GM23338 (cell line): ENCODE measurements at regions not wholly inside any gene's neighbourhood (a gene's known extent, or its start where the extent isn't known, plus 50 kb on each side); places are given as distances from the start of the nearest gene placed in this dataset.

Source experiments
- ATAC-seq: fragments of 200-7000 bp; cut with Tn5 transposase; 3 replicates; pipeline ENCODE4 v1.9.1; 2020
- DNase-seq: peaks from one replicate; pipeline ENCODE4 v3.0.0-alpha.2; 2015; ENCODE audit warnings: low spot score
- H2AFZ ChIP-seq: fragments of 200-600 bp; sonication (generic); 2 replicates; pipeline ENCODE4 v1.8.0; 2016; ENCODE audit warnings: antibody characterized with exemption, mild to moderate bottlenecking, moderate library complexity
- H3F3A ChIP-seq: fragments of 200-600 bp; sonication (generic); replicated peaks from 2 replicates; pipeline ENCODE4 v1.8.0; 2017; ENCODE audit warnings: antibody characterized with exemption, mixed run types, low read depth
- H3K27ac ChIP-seq: fragments of 200-600 bp; sonication (generic); 2 replicates; pipeline ENCODE4 v1.6.1; 2016; ENCODE audit warnings: low read depth
- H3K27me3 ChIP-seq: fragments of 200-600 bp; sonication (generic); 2 replicates; pipeline ENCODE4 v1.8.0; 2016; ENCODE audit warnings: mild to moderate bottlenecking, mixed run types, moderate library complexity; ENCODE audit not compliant: insufficient read depth
- H3K36me3 ChIP-seq: fragments of 200-600 bp; sonication (generic); 2 replicates; pipeline ENCODE4 v1.8.0; 2016; ENCODE audit warnings: mild to moderate bottlenecking; ENCODE audit not compliant: insufficient read depth
- H3K4me1 ChIP-seq: fragments of 200-600 bp; sonication (generic); 2 replicates; pipeline ENCODE4 v1.8.0; 2016; ENCODE audit warnings: mild to moderate bottlenecking, moderate library complexity; ENCODE audit not compliant: insufficient read depth
- H3K4me2 ChIP-seq: fragments of 200-600 bp; sonication (generic); 2 replicates; pipeline ENCODE4 v1.7.1; 2017; ENCODE audit warnings: mixed run types
- H3K4me3 ChIP-seq: fragments of 200-600 bp; sonication (generic); 2 replicates; pipeline ENCODE4 v1.6.1; 2016; ENCODE audit warnings: mixed run types
- H3K79me2 ChIP-seq: fragments of 200-600 bp; sonication (generic); replicated peaks from 2 replicates; pipeline ENCODE4 v1.8.0; 2017; ENCODE audit warnings: mild to moderate bottlenecking; ENCODE audit not compliant: insufficient read depth
- H3K9me2 ChIP-seq: fragments of 200-600 bp; sonication (generic); 2 replicates; pipeline ENCODE4 v1.8.0; 2017; ENCODE audit not compliant: insufficient read depth
- H4K20me1 ChIP-seq: fragments of 200-600 bp; sonication (generic); replicated peaks from 2 replicates; pipeline ENCODE4 v1.8.0; 2017; ENCODE audit warnings: mild to moderate bottlenecking; ENCODE audit not compliant: insufficient read depth
- H3K27ac Mint-ChIP-seq: 2 replicates; pipeline ENCODE4 v1.8.0; 2020; ENCODE audit warnings: inconsistent platforms, mild to moderate bottlenecking, moderate library complexity, mixed read lengths
- H3K27me3 Mint-ChIP-seq: 3 replicates; pipeline ENCODE4 v1.8.0; 2022; ENCODE audit warnings: low read depth, mild to moderate bottlenecking, moderate library complexity, mixed read lengths, inconsistent platforms; ENCODE audit not compliant: insufficient read depth, poor library complexity
- H3K36me3 Mint-ChIP-seq: 3 replicates; pipeline ENCODE4 v1.8.0; 2021; ENCODE audit warnings: low read depth, mild to moderate bottlenecking, inconsistent platforms, moderate library complexity, mixed read lengths
- H3K4me1 Mint-ChIP-seq: 3 replicates; pipeline ENCODE4 v1.8.0; 2020; ENCODE audit warnings: mild to moderate bottlenecking, inconsistent platforms, mixed read lengths
- H3K4me3 Mint-ChIP-seq: 3 replicates; pipeline ENCODE4 v1.8.0; 2021; ENCODE audit warnings: moderate library complexity, mild to moderate bottlenecking, inconsistent platforms, mixed read lengths
- H3K9me3 Mint-ChIP-seq: 3 replicates; pipeline ENCODE4 v1.8.0; 2020; ENCODE audit warnings: moderate library complexity, mild to moderate bottlenecking, inconsistent platforms, mixed read lengths
- CREB1 ChIP-seq: fragments of 250-450 bp; sonication (Bioruptor Pico); IDR thresholded peaks from 2 replicates; pipeline ENCODE4 v1.5.0; 2020; ENCODE audit warnings: low read depth, mild to moderate bottlenecking, moderate library complexity
- CTCF ChIP-seq, 2 experiments: fragments of 200-600 bp in 1 of 2; sonication (generic) in 1 of 2; conservative IDR thresholded peaks; 2 replicates each; pipeline versions ENCODE4 v1.5.1 to v1.6.1; 2016 to 2017; ENCODE audit warnings: antibody characterized with exemption in 2 of 2, low read depth in 2 of 2, mild to moderate bottlenecking in 2 of 2, moderate library complexity in 1 of 2
- ETS1 ChIP-seq: IDR thresholded peaks from 2 replicates; pipeline ENCODE4 v1.6.1; 2016; ENCODE audit warnings: antibody characterized with exemption
- EZH2 ChIP-seq: fragments of 200-600 bp; sonication (generic); IDR thresholded peaks from one replicate; pipeline ENCODE4 v1.8.0; 2017; ENCODE audit warnings: antibody characterized with exemption, mild to moderate bottlenecking, low read depth; ENCODE audit not compliant: unreplicated experiment
- EZH2phosphoT487 ChIP-seq: fragments of 200-600 bp; sonication (generic); IDR thresholded peaks from one replicate; pipeline ENCODE4 v1.8.1; 2018; ENCODE audit warnings: antibody characterized with exemption; ENCODE audit not compliant: unreplicated experiment
- JUNB ChIP-seq: IDR thresholded peaks from one replicate; pipeline ENCODE4 v1.6.1; 2016; ENCODE audit warnings: antibody characterized with exemption; ENCODE audit not compliant: unreplicated experiment
- POLR2AphosphoS5 ChIP-seq: IDR thresholded peaks from 2 replicates; pipeline ENCODE4 v1.6.1; 2016; ENCODE audit warnings: antibody characterized with exemption, low read depth
- REST ChIP-seq: IDR thresholded peaks from one replicate; pipeline ENCODE4 v1.6.1; 2018; ENCODE audit warnings: antibody characterized with exemption; ENCODE audit not compliant: unreplicated experiment
- STAT1 ChIP-seq: IDR thresholded peaks from one replicate; pipeline ENCODE4 v1.6.1; 2016; ENCODE audit warnings: antibody characterized with exemption; ENCODE audit not compliant: unreplicated experiment
- ZNF114 ChIP-seq: fragments of 250-450 bp; sonication (Bioruptor Pico); IDR thresholded peaks from 2 replicates; pipeline ENCODE4 v1.5.0; 2020; ENCODE audit warnings: mild to moderate bottlenecking, moderate library complexity
- ZNF331 ChIP-seq: fragments of 250-450 bp; sonication (Bioruptor Pico); IDR thresholded peaks from 2 replicates; pipeline ENCODE4 v1.5.0; 2020; ENCODE audit warnings: low read depth, mild to moderate bottlenecking, moderate library complexity
- ZNF462 ChIP-seq: fragments of 250-450 bp; sonication (Bioruptor Pico); IDR thresholded peaks from 2 replicates; pipeline ENCODE4 v1.5.0; 2020; ENCODE audit warnings: mild to moderate bottlenecking, moderate library complexity

- no peaks in the 10 kb centered on the region for H3K4me1 ChIP-seq
- H3K27me3 ChIP-seq = no peaks in the 10 kb centered on the region
- H3K36me3 ChIP-seq = no peaks in the 10 kb centered on the region
- no peak for TF ChIP-seq CTCF (conservative IDR thresholded peaks at IDR 0.05; ENCODE audit: low read depth in 2 of 2)
- TF ChIP-seq ZNF462 = no peak
- no peak for TF ChIP-seq REST
- no peak for TF ChIP-seq POLR2AphosphoS5
- TF ChIP-seq ZNF114 = no peak
- no peak for TF ChIP-seq EZH2
- TF ChIP-seq JUNB = no peak
- no peak for TF ChIP-seq ETS1
- TF ChIP-seq CREB1 (CRISPR knock-in tag) = no peak
- TF ChIP-seq ZNF331 (CRISPR knock-in tag) = no peak
- TF ChIP-seq EZH2phosphoT487 = no peak
- no peak for TF ChIP-seq STAT1
- H2AFZ ChIP-seq = no peak overlapping the region
- Mint-ChIP-seq H3K4me3 (no peak overlapping the region), H3K36me3 (no peaks in the 10 kb centered on the region), H3K27ac (no peak overlapping the region), H3K27me3 (peaks cover 5% of the 10 kb centered on the region), H3K9me3 (no peaks in the 10 kb centered on the region; the same call in 2 of the 3 replicates), H3K4me1 (peaks cover 9% of the 10 kb centered on the region; the same call in 2 of the 3 replicates)
- ATAC-seq = no peak
- DNase-seq = no peak
- H3K27ac ChIP-seq = no peak overlapping the region
- H3K4me2 ChIP-seq = no peak overlapping the region
- H4K20me1 ChIP-seq = no peaks in the 10 kb centered on the region
- no peak overlapping the region for H3K4me3 ChIP-seq
- H3K9me2 ChIP-seq = 0 out of 2 replicates have a peak, but pooled peaks cover 4% of the 10 kb centered on the region
- H3F3A ChIP-seq = no peaks in the 10 kb centered on the region
- H3K79me2 ChIP-seq = no peaks in the 10 kb centered on the region
Observed at GRCh38 chr6:33861722-33862121, 57.9 kb upstream of the MLN start.
